PC-9 (cell line): ENCODE measurements at regions not wholly inside any gene's neighbourhood (a gene's known extent, or its start where the extent isn't known, plus 50 kb on each side); places are given as distances from the start of the nearest gene placed in this dataset.
"Not testable (repeated sequence)": the region's sequence is repeated elsewhere in the genome, so short reads cannot be mapped to it uniquely, and the experiment has no call there.

ENCODE experiments used
- BruUV-seq: library from RNA; stranded (reverse); fragments of 400-500 nt; replicated peaks from 2 replicates; lab custom pipeline; 2021; lab: Mats Ljungman, UMichigan
- CTCF ChIA-PET: fragments of 300-600 bp; sonication (Branson Sonifier 250); formaldehyde crosslinking; loops from one replicate; lab custom pipeline; 2022; ENCODE audit warnings: antibody characterized with exemption; lab: Charles Lee
- POLR2A ChIA-PET: fragments of 300-600 bp; sonication (Branson Sonifier 250); formaldehyde crosslinking; loops from one replicate; lab custom pipeline; 2022; ENCODE audit warnings: antibody characterized with exemption; ENCODE audit not compliant: unreplicated experiment; lab: Charles Lee
- DNase-seq, 2 experiments: peaks; one replicate each; pipeline versions ENCODE4 v3.0.0 to v3.0.0-alpha.2; 2015 to 2022; ENCODE audit warnings: mixed read lengths in 1 of 2
- H2AFZ ChIP-seq: fragments of 200-600 bp; sonication (generic); 2 replicates; pipeline ENCODE4 v1.8.1; 2017; ENCODE audit warnings: antibody characterized with exemption
- H3F3A ChIP-seq: fragments of 200-600 bp; sonication (generic); 2 replicates; pipeline ENCODE4 v1.8.1; 2017; ENCODE audit warnings: antibody characterized with exemption, mild to moderate bottlenecking, low read depth; ENCODE audit not compliant: insufficient read depth
- H3K27ac ChIP-seq: fragments of 200-600 bp; sonication (generic); 2 replicates; pipeline ENCODE4 v1.6.1; 2016; ENCODE audit warnings: mixed run types
- H3K27me3 ChIP-seq: fragments of 200-600 bp; sonication (generic); 2 replicates; pipeline ENCODE4 v1.6.1; 2016; ENCODE audit warnings: low read depth, mixed run types; ENCODE audit not compliant: insufficient read depth
- H3K36me3 ChIP-seq: fragments of 200-600 bp; sonication (generic); 2 replicates; pipeline ENCODE4 v1.6.1; 2016; ENCODE audit warnings: low read depth, mixed run types
- H3K4me1 ChIP-seq: fragments of 200-600 bp; sonication (generic); replicated peaks from 2 replicates; pipeline ENCODE4 v1.6.1; 2016; ENCODE audit warnings: mixed run types; ENCODE audit not compliant: insufficient read depth
- H3K4me2 ChIP-seq: fragments of 200-600 bp; sonication (generic); 2 replicates; pipeline ENCODE4 v1.6.1; 2017; ENCODE audit warnings: mixed run types
- H3K4me3 ChIP-seq: fragments of 200-600 bp; sonication (generic); 2 replicates; pipeline ENCODE4 v1.6.1; 2016; ENCODE audit warnings: mixed run types
- H3K79me2 ChIP-seq: fragments of 200-600 bp; sonication (generic); 2 replicates; pipeline ENCODE4 v1.6.1; 2017; ENCODE audit warnings: low read depth, mixed run types
- H3K9me2 ChIP-seq: fragments of 200-600 bp; sonication (generic); 2 replicates; pipeline ENCODE4 v1.8.1; 2017; ENCODE audit warnings: mild to moderate bottlenecking; ENCODE audit not compliant: insufficient read depth
- H3K9me3 ChIP-seq: fragments of 200-600 bp; sonication (generic); 2 replicates; pipeline ENCODE4 v1.8.1; 2016; ENCODE audit warnings: low read depth; ENCODE audit not compliant: insufficient read depth
- H4K20me1 ChIP-seq: fragments of 200-600 bp; sonication (generic); 2 replicates; pipeline ENCODE4 v1.8.1; 2017; ENCODE audit not compliant: insufficient read depth
- EZH2 ChIP-seq: fragments of 200-600 bp; sonication (generic); IDR thresholded peaks from 2 replicates; pipeline ENCODE4 v1.8.0; 2017; ENCODE audit warnings: antibody characterized with exemption, low read depth
- intact Hi-C: fragments of 100-400 bp; cut with micrococcal nuclease; formaldehyde crosslinking; loops from one replicate; pipeline ENCODE4 v1.10.0; 2022; ENCODE audit not compliant: unreplicated experiment
- TF ChIP-seq, protein P1 (sequence below): fragments of 200-600 bp; sonication (generic); conservative IDR thresholded peaks from 2 replicates; pipeline ENCODE4 v1.6.1; 2017; ENCODE audit warnings: mixed run types, antibody characterized with exemption, mild to moderate bottlenecking, moderate library complexity

GRCh38 chr5:167937635-167937998, 353.8 kb upstream of the WWC1 start:
- CTCF ChIA-PET: no interaction called here
- no peaks in the 10 kb centered on the region for H3K79me2 ChIP-seq

DNA sequence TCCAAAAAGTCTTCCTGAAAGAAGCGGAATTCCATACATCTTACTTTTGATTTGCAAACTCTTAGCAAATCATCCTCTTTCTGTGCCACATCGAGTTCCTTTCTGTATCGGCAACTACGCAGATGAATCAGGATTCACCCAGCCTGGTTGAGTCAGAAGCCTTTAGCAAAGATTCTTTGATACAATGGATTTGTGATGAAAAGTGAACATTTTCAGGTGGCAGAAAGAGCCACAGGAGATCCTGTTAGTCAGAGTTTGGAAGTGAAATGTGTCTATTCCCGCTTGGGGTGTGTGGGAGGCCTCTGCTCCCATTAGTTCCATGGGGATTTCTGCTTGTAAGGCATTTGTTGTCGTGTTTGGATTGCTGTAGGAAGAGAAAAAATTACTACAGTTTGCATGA, 351.8 kb upstream of the WWC1 start:
- Histone ChIP-seq H3K4me1 (no peaks in the 10 kb centered on the region), H4K20me1 (no peaks in the 10 kb centered on the region), H3F3A (no peaks in the 10 kb centered on the region), H3K9me3 (no peaks in the 10 kb centered on the region), H3K36me3 (no peaks in the 10 kb centered on the region), H3K27ac (no peak overlapping the region), H2AFZ (no peak overlapping the region), H3K9me2 (no peaks in the 10 kb centered on the region), H3K4me3 (no peak overlapping the region), H3K27me3 (peaks cover 13% of the 10 kb centered on the region), H3K79me2 (no peaks in the 10 kb centered on the region), H3K4me2 (no peak overlapping the region)
- no peak for DNase-seq
- TF ChIP-seq, protein P1, sequence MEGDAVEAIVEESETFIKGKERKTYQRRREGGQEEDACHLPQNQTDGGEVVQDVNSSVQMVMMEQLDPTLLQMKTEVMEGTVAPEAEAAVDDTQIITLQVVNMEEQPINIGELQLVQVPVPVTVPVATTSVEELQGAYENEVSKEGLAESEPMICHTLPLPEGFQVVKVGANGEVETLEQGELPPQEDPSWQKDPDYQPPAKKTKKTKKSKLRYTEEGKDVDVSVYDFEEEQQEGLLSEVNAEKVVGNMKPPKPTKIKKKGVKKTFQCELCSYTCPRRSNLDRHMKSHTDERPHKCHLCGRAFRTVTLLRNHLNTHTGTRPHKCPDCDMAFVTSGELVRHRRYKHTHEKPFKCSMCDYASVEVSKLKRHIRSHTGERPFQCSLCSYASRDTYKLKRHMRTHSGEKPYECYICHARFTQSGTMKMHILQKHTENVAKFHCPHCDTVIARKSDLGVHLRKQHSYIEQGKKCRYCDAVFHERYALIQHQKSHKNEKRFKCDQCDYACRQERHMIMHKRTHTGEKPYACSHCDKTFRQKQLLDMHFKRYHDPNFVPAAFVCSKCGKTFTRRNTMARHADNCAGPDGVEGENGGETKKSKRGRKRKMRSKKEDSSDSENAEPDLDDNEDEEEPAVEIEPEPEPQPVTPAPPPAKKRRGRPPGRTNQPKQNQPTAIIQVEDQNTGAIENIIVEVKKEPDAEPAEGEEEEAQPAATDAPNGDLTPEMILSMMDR: no peak
- TF ChIP-seq EZH2: no peak
- CTCF ChIA-PET: no interaction called here
- intact Hi-C loops: no loop called here
- no TSS peak for BruUV-seq
- POLR2A ChIA-PET: no interaction called here

More at GRCh38 chr5:167937635-167937998, 353.8 kb upstream of the WWC1 start:
- H4K20me1 ChIP-seq: no peaks in the 10 kb centered on the region
- no peak for TF ChIP-seq EZH2
- TF ChIP-seq, protein P1: no peak
- peaks cover 14% of the 10 kb centered on the region for H3K27me3 ChIP-seq
- no peaks in the 10 kb centered on the region for H3F3A ChIP-seq
- no peak for DNase-seq
- no peak overlapping the region for H3K4me2 ChIP-seq
- intact Hi-C loops: no loop called here
- H3K27ac ChIP-seq: no peak overlapping the region
- H3K4me3 ChIP-seq: no peak overlapping the region
- H3K9me2 ChIP-seq: no peaks in the 10 kb centered on the region
- no peaks in the 10 kb centered on the region for H3K9me3 ChIP-seq
- no peaks in the 10 kb centered on the region for H3K36me3 ChIP-seq
- POLR2A ChIA-PET: no interaction called here
- H2AFZ ChIP-seq: no peak overlapping the region
- no TSS peak for BruUV-seq
- H3K4me1 ChIP-seq: no peaks in the 10 kb centered on the region

DNA sequence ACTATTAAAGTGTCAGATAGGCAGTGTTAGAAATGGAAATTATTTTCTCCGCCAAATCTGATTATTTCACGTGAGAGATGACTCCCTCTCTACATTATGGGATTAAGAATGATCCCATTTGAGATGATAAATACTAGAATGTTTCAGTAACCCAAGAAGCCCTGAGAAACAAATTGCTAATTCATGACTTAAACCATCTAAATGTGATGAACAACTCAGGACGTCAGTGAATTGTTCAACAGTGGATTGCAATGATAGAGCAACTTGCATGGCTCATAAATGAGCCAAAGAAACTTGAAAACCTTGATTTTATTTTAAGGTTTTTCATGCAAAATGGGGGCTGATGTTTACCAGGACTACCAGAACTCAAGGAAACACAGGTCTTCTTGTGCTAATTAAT, 350.5 kb upstream of the WWC1 start:
- Histone ChIP-seq H4K20me1 (no peaks in the 10 kb centered on the region), H2AFZ (no peak overlapping the region), H3K36me3 (no peaks in the 10 kb centered on the region), H3K27ac (no peak overlapping the region), H3F3A (0 out of 2 replicates have a peak, but pooled peaks cover 5% of the 10 kb centered on the region), H3K27me3 (peaks cover 2% of the 10 kb centered on the region; the same call in 1 of the 2 replicates), H3K9me2 (no peaks in the 10 kb centered on the region), H3K79me2 (no peaks in the 10 kb centered on the region), H3K9me3 (no peaks in the 10 kb centered on the region), H3K4me2 (no peak overlapping the region), H3K4me3 (no peak overlapping the region), H3K4me1 (0 out of 2 replicates have a peak, but pooled peaks cover 10% of the 10 kb centered on the region)
- intact Hi-C loops: no loop called here
- ChIA-PET CTCF (no interaction called here), POLR2A (no interaction called here)
- DNase-seq: no peak
- no TSS peak for BruUV-seq
- TF ChIP-seq, protein P1: no peak
- no peak for TF ChIP-seq EZH2

DNA sequence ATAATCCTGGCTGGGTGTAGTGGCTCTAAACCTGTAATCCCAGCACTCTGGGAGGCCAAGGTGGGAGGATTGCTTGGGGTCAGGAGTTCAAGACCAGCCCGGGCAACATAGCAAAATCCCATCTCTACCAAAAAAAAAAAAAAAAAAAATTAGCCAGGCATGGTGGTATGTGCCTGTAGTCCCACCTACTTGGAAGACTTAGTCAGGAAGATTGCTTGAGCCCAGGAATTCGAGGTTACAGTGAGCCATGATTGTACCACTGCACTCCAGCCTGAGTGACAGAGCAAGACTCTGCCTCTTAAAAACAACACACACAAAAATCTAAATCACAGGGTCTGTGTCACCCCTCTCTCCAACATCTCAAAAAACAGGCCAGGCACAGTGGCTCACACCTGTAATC, 349.9 kb upstream of the WWC1 start:
- H3K27ac ChIP-seq, H3K27me3 ChIP-seq, CTCF ChIA-PET, H3K36me3 ChIP-seq, H2AFZ ChIP-seq, H3K4me3 ChIP-seq, H3F3A ChIP-seq, H3K79me2 ChIP-seq, BruUV-seq, H3K9me3 ChIP-seq, H3K9me2 ChIP-seq, H3K4me2 ChIP-seq, H4K20me1 ChIP-seq, POLR2A ChIA-PET, intact Hi-C loops, DNase-seq: not testable (repeated sequence)
- H3K4me1 ChIP-seq: peaks cover 15% of the 10 kb centered on the region; the same call in 1 of the 2 replicates
